ENCODE measurements at regions not wholly inside any gene's neighbourhood (a gene's known extent, or its start where the extent isn't known, plus 50 kb on each side); places are given as distances from the start of the nearest gene placed in this dataset.

DNA sequence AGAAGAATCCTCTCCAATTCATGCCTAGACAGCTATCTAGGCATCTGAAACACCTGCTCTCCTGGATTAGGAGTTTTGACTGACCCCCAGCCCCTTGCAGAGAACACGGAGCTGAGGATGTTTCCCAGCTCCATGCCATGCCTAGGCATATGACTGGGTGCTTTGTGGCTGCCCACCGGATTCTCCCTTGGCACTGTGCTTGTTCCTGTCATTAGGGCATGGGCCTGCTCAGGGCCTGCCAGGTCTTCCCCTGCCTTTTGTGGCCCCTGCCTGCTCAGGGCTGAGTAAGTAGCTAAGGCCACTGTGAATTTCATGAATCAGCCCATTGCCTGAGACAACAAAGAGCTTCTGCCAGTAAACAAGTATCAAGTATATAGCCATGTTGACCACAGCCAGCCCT, 867.4 kb downstream of the TECRL start:
- Histone ChIP-seq H3K4me3 (ENCODE audit: control insufficient read depth in 2 of 3, extremely low read depth in 1 of 3, insufficient read depth in 2 of 3, low read depth in 1 of 3, low read length in 3 of 3) (no peak overlapping the region), H3K9me3 (ENCODE audit: control insufficient read depth, low read depth, low read length) (no peaks in the 10 kb centered on the region), H2AFZ (ENCODE audit: control insufficient read depth, low read length) (no peak overlapping the region), H3K79me2 (ENCODE audit: control insufficient read depth, insufficient read depth, low read length) (no peaks in the 10 kb centered on the region), H3K4me1 (ENCODE audit: control insufficient read depth, extremely low read depth, insufficient read depth, low read length) (no peaks in the 10 kb centered on the region), H4K20me1 (ENCODE audit: control insufficient read depth, extremely low read depth, insufficient read depth, low read length) (no peaks in the 10 kb centered on the region), H3K27ac (ENCODE audit: control insufficient read depth, insufficient read depth, low read length) (no peak overlapping the region), H3K4me2 (ENCODE audit: control insufficient read depth, extremely low read depth, insufficient read depth, low read depth, low read length) (no peak overlapping the region), H3K9me1 (ENCODE audit: control insufficient read depth, extremely low read depth, insufficient read depth, low read length) (no peaks in the 10 kb centered on the region), H3K36me3 (ENCODE audit: control insufficient read depth in 2 of 2, extremely low read depth in 1 of 2, insufficient read depth in 2 of 2, low read length in 2 of 2) (no peaks in the 10 kb centered on the region), H3K27me3 (ENCODE audit: control insufficient read depth, extremely low read depth, insufficient read depth, low read length) (no peaks in the 10 kb centered on the region), H3K9ac (ENCODE audit: control insufficient read depth, extremely low read depth, insufficient read depth, low read length) (no peak overlapping the region)
- TF ChIP-seq, protein P1, sequence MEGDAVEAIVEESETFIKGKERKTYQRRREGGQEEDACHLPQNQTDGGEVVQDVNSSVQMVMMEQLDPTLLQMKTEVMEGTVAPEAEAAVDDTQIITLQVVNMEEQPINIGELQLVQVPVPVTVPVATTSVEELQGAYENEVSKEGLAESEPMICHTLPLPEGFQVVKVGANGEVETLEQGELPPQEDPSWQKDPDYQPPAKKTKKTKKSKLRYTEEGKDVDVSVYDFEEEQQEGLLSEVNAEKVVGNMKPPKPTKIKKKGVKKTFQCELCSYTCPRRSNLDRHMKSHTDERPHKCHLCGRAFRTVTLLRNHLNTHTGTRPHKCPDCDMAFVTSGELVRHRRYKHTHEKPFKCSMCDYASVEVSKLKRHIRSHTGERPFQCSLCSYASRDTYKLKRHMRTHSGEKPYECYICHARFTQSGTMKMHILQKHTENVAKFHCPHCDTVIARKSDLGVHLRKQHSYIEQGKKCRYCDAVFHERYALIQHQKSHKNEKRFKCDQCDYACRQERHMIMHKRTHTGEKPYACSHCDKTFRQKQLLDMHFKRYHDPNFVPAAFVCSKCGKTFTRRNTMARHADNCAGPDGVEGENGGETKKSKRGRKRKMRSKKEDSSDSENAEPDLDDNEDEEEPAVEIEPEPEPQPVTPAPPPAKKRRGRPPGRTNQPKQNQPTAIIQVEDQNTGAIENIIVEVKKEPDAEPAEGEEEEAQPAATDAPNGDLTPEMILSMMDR (optimal IDR thresholded peaks at IDR 0.05 in 1 of 3, IDR thresholded peaks at IDR 0.05 in 1 of 3, conservative IDR thresholded peaks at IDR 0.05 in 1 of 3; ENCODE audit: extremely low read depth in 1 of 3, insufficient read depth in 2 of 3, low read length in 3 of 3): no peak
- TF ChIP-seq EZH2 (IDR thresholded peaks at IDR 0.05; ENCODE audit: low read length): no peak
- FAIRE-seq (no peak), DNase-seq (ENCODE audit: low read depth, low spot score) (no peak)
- dilution Hi-C loops (cut with MboI; ENCODE audit: extremely low pct_ligation_motif_present, low sequenced_read_pairs): no loop called here

DNA sequence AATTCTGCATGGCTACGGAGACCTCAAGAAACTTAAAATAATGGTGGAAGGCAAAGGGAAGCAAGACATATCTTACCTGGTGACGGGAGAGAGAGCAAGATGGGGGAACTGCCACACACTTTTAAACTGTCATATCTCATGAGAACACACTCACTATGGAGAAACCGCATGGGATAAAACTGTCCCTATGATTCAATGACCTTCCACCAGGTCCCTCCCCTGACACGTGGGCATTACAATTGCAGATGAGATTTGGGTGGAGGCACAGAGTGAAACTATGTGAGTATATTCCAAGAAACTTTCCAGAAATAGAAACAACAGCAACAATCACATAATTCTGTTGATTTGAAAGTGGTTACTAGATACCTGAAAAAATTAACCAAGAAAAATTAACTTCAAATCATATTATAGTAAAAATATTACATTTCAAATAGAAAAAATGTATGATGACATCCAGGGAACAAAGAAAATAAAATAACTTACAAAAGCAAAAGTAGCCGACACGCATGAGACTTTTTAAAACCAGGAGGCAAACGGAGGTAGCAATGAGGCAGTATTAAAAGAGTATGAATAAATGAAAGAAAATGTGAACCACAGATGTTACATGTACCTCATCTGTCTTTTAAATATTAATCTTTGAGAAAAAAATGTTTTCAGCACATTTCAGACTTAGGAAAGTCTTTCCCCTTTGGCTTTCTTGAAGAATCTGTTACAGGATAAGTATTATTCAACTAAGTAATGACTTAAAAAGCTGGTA, 879.5 kb downstream of the TECRL start:
- H3K9ac ChIP-seq (ENCODE audit: control insufficient read depth, extremely low read depth, insufficient read depth, low read length): no peak overlapping the region
- no peak overlapping the region for H3K27ac ChIP-seq (ENCODE audit: control insufficient read depth, insufficient read depth, low read length)
- FAIRE-seq (no peak), DNase-seq (ENCODE audit: low read depth, low spot score) (no peak)
- no peaks in the 10 kb centered on the region for H3K79me2 ChIP-seq (ENCODE audit: control insufficient read depth, insufficient read depth, low read length)
- H3K9me1 ChIP-seq (ENCODE audit: control insufficient read depth, extremely low read depth, insufficient read depth, low read length): no peaks in the 10 kb centered on the region
- no peak overlapping the region for H3K4me3 ChIP-seq (ENCODE audit: control insufficient read depth in 2 of 3, extremely low read depth in 1 of 3, insufficient read depth in 2 of 3, low read depth in 1 of 3, low read length in 3 of 3)
- H2AFZ ChIP-seq (ENCODE audit: control insufficient read depth, low read length): no peak overlapping the region
- TF ChIP-seq EZH2 (IDR thresholded peaks at IDR 0.05; ENCODE audit: low read length): no peak
- TF ChIP-seq, protein P1 (optimal IDR thresholded peaks at IDR 0.05 in 1 of 3, IDR thresholded peaks at IDR 0.05 in 1 of 3, conservative IDR thresholded peaks at IDR 0.05 in 1 of 3; ENCODE audit: extremely low read depth in 1 of 3, insufficient read depth in 2 of 3, low read length in 3 of 3): no peak
- H3K9me3 ChIP-seq (ENCODE audit: control insufficient read depth, low read depth, low read length): no peaks in the 10 kb centered on the region
- dilution Hi-C loops (cut with MboI; ENCODE audit: extremely low pct_ligation_motif_present, low sequenced_read_pairs): no loop called here
- H3K4me2 ChIP-seq (ENCODE audit: control insufficient read depth, extremely low read depth, insufficient read depth, low read depth, low read length): no peak overlapping the region
- H3K4me1 ChIP-seq (ENCODE audit: control insufficient read depth, extremely low read depth, insufficient read depth, low read length): no peaks in the 10 kb centered on the region
- H3K27me3 ChIP-seq (ENCODE audit: control insufficient read depth, extremely low read depth, insufficient read depth, low read length): no peaks in the 10 kb centered on the region
- no peaks in the 10 kb centered on the region for H3K36me3 ChIP-seq (ENCODE audit: control insufficient read depth in 2 of 2, extremely low read depth in 1 of 2, insufficient read depth in 2 of 2, low read length in 2 of 2)
- no peaks in the 10 kb centered on the region for H4K20me1 ChIP-seq (ENCODE audit: control insufficient read depth, extremely low read depth, insufficient read depth, low read length)

All from keratinocyte (primary cell).